GM19468 (cell line): ENCODE measurements at regions not wholly inside any gene's neighbourhood (a gene's known extent, or its start where the extent isn't known, plus 50 kb on each side); places are given as distances from the start of the nearest gene placed in this dataset.

ENCODE experiments used
- ATAC-seq: cut with Tn5 transposase; IDR thresholded peaks from one replicate; pipeline ENCODE4 v1.9.1; 2021; ENCODE audit warnings: mild to moderate bottlenecking, moderate library complexity, moderate number of reproducible peaks; ENCODE audit not compliant: unreplicated experiment; ENCODE audit errors: extremely low read depth

DNA sequence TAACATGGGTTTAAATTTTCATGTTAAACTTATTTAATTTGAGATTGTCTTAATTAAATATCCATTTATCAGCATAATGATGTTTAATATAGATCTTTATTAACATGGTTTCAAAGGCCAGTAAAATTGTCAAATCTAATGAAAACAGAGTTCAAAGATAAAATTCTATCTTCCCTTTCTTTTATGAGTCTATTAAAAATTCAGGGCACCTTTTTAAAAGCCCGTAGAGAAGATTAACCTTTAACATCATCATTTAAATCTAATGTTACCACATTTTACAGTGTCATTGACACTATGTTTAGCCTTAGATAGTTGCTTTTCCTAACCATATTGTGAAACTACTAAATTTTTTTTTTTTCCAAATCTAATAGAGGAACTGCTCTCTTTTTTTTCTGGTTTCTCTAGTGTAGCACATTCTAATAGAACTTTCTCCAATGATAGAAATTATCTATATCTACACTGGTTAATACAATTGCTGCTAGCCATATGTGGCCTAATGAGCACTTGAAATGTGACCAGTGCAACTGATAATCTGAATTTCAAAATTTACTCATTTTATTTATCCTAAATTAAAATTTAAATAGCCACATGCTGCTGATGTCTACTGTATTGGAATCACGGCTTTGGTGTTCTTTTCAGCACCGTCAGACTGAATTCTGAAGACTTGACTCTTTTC is 410.9 kb downstream of the UTRN start:
- ATAC-seq = no peak

- no peak for ATAC-seq
Observed at GRCh38 chr6:144696610-144697368, 411.7 kb downstream of the UTRN start.

- no peak for ATAC-seq
Observed at GRCh38 chr6:144697369-144697760, 412.2 kb downstream of the UTRN start.

DNA sequence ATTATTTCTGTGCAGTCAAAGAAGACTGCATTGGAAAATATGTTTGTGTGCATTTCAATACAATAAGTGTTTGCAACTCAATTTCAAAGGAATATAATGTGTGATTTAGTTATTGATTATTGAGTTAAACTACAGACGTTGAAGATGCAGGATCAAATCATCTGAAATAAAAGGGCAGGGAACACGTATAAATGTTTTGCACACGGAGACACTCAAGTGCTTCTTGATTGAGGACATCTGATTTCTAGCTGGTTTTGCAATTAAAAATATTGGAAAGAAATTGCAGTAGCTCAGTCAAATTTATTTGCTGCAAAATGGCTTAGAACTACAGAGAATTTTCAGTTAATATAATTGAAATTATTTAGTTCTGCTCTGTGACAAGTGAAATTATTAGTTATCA is 412.7 kb downstream of the UTRN start:
- no peak for ATAC-seq

DNA sequence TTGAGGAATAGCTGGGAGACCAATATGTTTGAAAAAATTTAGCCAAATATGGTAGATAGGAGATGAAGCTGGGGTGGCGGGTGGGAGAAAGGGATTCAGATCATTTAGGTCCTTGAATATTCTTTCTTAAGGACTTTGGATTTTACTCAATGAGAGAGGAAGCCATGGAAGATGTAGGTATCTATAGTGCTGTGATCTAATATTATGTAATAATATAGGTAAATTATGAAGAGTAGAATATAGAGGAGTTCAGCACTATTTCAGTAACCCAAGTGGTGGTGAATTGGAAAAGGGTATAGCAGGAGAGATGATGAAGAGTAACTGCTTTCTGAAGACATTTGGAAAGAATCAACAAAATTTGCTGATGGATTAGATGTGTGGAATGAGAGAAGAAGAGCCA is 417.6 kb downstream of the UTRN start:
- no peak for ATAC-seq

GRCh38 chr6:144710207-144710606 is 425.1 kb downstream of the UTRN start:
- no peak for ATAC-seq

GRCh38 chr6:144711661-144712060 is 426.5 kb downstream of the UTRN start:
- no peak for ATAC-seq

DNA sequence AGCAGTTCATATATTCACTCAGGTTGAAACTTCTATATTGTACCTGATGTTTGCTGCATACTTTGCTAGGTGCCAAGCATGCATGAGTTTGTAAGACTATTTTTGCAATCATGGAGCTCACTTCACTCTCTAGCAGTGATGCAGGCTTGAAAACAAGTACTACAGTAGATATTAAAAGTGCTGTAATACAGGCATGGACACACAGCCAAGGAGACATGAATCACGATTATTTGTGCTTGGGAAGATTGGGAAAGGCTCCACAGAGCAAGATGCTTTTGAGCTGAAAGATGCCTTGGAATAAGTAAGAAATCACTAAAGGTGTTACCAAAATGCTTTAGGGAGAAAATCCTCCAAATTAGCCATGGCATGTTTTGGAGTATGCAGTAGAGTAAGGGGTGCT is 427.4 kb downstream of the UTRN start:
- no peak for ATAC-seq

- no peak for ATAC-seq
Observed at GRCh38 chr6:144714021-144714712, 429.0 kb downstream of the UTRN start.

- ATAC-seq = no peak
Observed at GRCh38 chr6:144715344-144715743, 430.2 kb downstream of the UTRN start.

GRCh38 chr6:144718431-144718830 is 433.3 kb downstream of the UTRN start:
- no peak for ATAC-seq

DNA sequence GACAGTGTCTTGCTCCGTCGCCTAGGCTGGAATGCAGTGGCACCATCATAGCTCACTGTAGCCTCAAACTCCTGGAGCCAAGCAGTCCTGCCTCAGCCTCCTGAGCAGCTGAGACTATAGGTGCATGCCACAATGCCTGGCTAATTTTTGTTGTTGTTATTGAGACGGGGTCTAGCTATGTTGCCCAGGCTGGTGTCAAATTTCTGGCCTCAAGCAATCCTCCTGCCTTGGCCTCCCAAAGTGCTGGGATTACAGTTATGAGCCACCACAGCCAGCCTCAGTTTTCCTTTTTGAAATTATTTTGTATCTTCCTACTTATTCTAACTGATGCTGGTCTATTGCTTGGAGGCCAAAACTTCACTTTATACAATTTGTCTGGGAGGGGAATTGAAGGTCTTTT is 436.1 kb downstream of the UTRN start:
- ATAC-seq = no peak

DNA sequence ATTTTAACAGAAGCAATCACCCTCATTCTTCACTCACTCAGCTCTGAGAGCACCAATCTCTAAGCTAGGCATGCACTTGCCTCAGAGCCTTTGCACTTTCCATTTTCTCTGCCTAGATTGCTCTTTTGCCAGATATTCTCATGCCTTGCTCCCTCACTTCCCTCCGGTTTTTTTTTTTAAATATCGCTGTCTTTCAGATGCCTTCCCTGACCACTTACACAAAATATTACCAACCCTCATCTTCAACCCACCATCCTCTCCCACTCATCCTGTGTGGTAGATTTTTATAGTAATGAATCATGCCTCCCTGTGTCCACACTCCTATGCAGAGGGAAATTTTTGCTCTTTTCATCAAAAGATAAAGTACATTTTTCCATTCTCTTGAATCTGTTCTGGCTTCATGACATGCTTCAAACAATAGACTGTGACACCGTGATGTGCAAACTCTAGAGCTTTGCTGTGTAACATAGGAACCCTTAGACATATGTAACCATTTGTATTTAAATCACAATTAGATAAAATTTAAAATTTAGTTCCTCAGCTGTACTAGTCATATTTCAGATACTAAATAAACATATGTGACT is 437.1 kb downstream of the UTRN start:
- no peak for ATAC-seq

- ATAC-seq = no peak
Observed at GRCh38 chr6:144722925-144723324, 437.8 kb downstream of the UTRN start.

- ATAC-seq = no peak
Observed at GRCh38 chr6:144723431-144723830, 438.3 kb downstream of the UTRN start.

DNA sequence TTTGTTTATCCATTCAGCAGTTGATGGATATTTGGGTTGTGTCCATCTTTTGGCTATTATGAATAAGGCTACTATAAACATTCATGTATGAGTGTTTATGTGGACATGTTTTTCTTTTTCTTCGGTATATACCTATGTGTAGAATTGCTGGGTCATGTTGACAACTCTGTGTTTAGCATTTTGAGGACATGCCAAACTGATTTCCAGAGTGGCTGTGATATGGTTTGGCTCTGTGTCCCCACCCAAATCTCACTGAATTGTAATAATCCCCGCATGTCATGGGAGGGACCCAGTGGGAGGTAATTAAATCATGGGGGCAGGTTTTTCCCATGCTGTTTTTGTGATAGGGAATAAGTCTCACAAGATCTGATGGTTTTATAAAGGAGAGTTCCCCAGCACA is 439.7 kb downstream of the UTRN start:
- no peak for ATAC-seq

- ATAC-seq = peak; percentile 48
Observed at GRCh38 chr6:144725736-144726522, 440.8 kb downstream of the UTRN start.

- no peak for ATAC-seq
Observed at GRCh38 chr6:144728804-144729203, 443.7 kb downstream of the UTRN start.

GRCh38 chr6:144729502-144729901 is 444.4 kb downstream of the UTRN start:
- no peak for ATAC-seq

DNA sequence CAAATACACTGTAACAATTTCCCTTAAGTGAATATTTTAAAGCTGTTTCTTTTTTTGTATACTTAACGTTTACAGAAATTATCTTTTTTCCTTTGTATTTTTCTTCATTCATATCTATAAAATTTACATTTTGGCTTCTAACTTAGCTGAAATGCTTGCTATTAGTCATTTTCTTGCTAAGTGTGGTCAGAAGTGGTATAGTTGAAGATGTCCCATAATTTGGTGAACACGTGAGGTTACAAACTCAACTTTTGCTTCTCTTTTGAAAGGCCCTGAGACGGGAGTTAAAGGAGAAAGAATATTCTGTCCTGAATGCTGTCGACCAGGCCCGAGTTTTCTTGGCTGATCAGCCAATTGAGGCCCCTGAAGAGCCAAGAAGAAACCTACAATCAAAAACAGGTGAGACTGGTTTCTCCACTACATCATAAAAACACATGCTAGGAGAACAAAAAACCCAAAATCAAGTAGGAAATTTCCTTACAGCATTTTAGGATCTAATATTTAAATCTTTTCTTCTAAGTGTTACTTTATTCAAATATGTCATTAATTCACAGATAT is 445.0 kb downstream of the UTRN start:
- no peak for ATAC-seq
